Fibroblast of skin of back (primary cell): ENCODE measurements at regions not wholly inside any gene's neighbourhood (a gene's known extent, or its start where the extent isn't known, plus 50 kb on each side); places are given as distances from the start of the nearest gene placed in this dataset.
"Not testable (repeated sequence)": the region's sequence is repeated elsewhere in the genome, so short reads cannot be mapped to it uniquely, and the experiment has no call there.

Source experiments
- DNase-seq: peaks from one replicate; pipeline ENCODE4 v3.0.0-alpha.2; 2013

GRCh38 chr9:589723-590122 lies 251.8 kb upstream of the DMRT1 start:
- peak; percentile 46 for DNase-seq

- no peak for DNase-seq
Measured at GRCh38 chr9:591292-591691, 250.2 kb upstream of the DMRT1 start.

GRCh38 chr9:592225-592624 lies 249.3 kb upstream of the DMRT1 start:
- DNase-seq, result no peak

- no peak for DNase-seq
Measured at GRCh38 chr9:592733-593132, 248.8 kb upstream of the DMRT1 start.

GRCh38 chr9:593809-594208 lies 247.7 kb upstream of the DMRT1 start:
- DNase-seq, result no peak

GRCh38 chr9:596703-597102 lies 244.8 kb upstream of the DMRT1 start:
- no peak for DNase-seq

GRCh38 chr9:600006-600405 lies 241.5 kb upstream of the DMRT1 start:
- DNase-seq, result no peak

GRCh38 chr9:602716-603115 lies 238.8 kb upstream of the DMRT1 start:
- no peak for DNase-seq

GRCh38 chr9:603126-603525 lies 238.4 kb upstream of the DMRT1 start:
- no peak for DNase-seq

GRCh38 chr9:607417-607816 lies 234.1 kb upstream of the DMRT1 start:
- no peak for DNase-seq

GRCh38 chr9:613771-614347 lies 227.6 kb upstream of the DMRT1 start:
- DNase-seq, result peak; percentile 85

- no peak for DNase-seq
Measured at GRCh38 chr9:614431-614830, 227.1 kb upstream of the DMRT1 start.

GRCh38 chr9:615756-616155 lies 225.7 kb upstream of the DMRT1 start:
- DNase-seq, result no peak

GRCh38 chr9:616694-617093 lies 224.8 kb upstream of the DMRT1 start:
- no peak for DNase-seq

- DNase-seq, result no peak
Measured at GRCh38 chr9:617445-618085, 223.9 kb upstream of the DMRT1 start.

GRCh38 chr9:618478-618877 lies 223.0 kb upstream of the DMRT1 start:
- DNase-seq, result peak; percentile 85

- DNase-seq, result no peak
Measured at GRCh38 chr9:621201-621855, 220.2 kb upstream of the DMRT1 start.

GRCh38 chr9:624935-625500 lies 216.5 kb upstream of the DMRT1 start:
- no peak for DNase-seq

- no peak for DNase-seq
Measured at GRCh38 chr9:625613-626012, 215.9 kb upstream of the DMRT1 start.

- not testable (repeated sequence) for DNase-seq
Measured at GRCh38 chr9:626114-626513, 215.4 kb upstream of the DMRT1 start.

GRCh38 chr9:626596-626995 lies 214.9 kb upstream of the DMRT1 start:
- no peak for DNase-seq

- no peak for DNase-seq
Measured at GRCh38 chr9:627336-627970, 214.0 kb upstream of the DMRT1 start.

GRCh38 chr9:629146-629545 lies 212.4 kb upstream of the DMRT1 start:
- DNase-seq, result no peak

GRCh38 chr9:630817-631216 lies 210.7 kb upstream of the DMRT1 start:
- DNase-seq, result peak; percentile 49
